Panc1 (cell line): ENCODE measurements at regions not wholly inside any gene's neighbourhood (a gene's known extent, or its start where the extent isn't known, plus 50 kb on each side); places are given as distances from the start of the nearest gene placed in this dataset.

ENCODE experiments used
- ATAC-seq: fragments of 200-7000 bp; cut with Tn5 transposase; 2 replicates; pipeline ENCODE4 v1.9.1; 2020; ENCODE audit warnings: mild to moderate bottlenecking, moderate library complexity
- BruUV-seq: library from RNA; stranded (reverse); fragments of 400-500 nt; replicated peaks from 2 replicates; lab custom pipeline; 2021; lab: Mats Ljungman, UMichigan
- CTCF ChIA-PET: fragments of 300-600 bp; sonication (Branson Sonifier 250); formaldehyde crosslinking; loops from one replicate; lab custom pipeline; 2022; ENCODE audit warnings: antibody characterized with exemption; lab: Charles Lee
- POLR2A ChIA-PET: fragments of 300-600 bp; sonication (Branson Sonifier 250); formaldehyde crosslinking; loops from one replicate; lab custom pipeline; 2022; ENCODE audit warnings: antibody characterized with exemption; lab: Charles Lee
- DNase-seq: peaks from one replicate; pipeline ENCODE4 v3.0.0-alpha.2; 2010; ENCODE audit warnings: low read depth, low spot score
- H3K27ac ChIP-seq: 2 replicates; pipeline ENCODE4 v1.5.1; 2011; ENCODE audit warnings: mild to moderate bottlenecking, low read length, inconsistent platforms
- H3K27me3 ChIP-seq: fragments of 200-500 bp; sonication (Bioruptor generic); 2 replicates; pipeline ENCODE4 v1.6.0; 2014; ENCODE audit warnings: low read length, inconsistent platforms; ENCODE audit not compliant: control insufficient read depth, insufficient read depth
- H3K36me3 ChIP-seq: fragments of 200-500 bp; sonication (Bioruptor generic); 2 replicates; pipeline ENCODE4 v1.5.1; 2014; ENCODE audit warnings: inconsistent platforms, mild to moderate bottlenecking, low read length, moderate library complexity; ENCODE audit not compliant: control insufficient read depth, insufficient read depth
- H3K4me1 ChIP-seq: 2 replicates; pipeline ENCODE4 v1.5.1; 2011; ENCODE audit warnings: inconsistent platforms, mild to moderate bottlenecking, low read length, moderate library complexity; ENCODE audit not compliant: control insufficient read depth, insufficient read depth
- H3K4me3 ChIP-seq, 2 experiments: 2 replicates each; pipeline ENCODE4 v1.5.1; 2011 to 2012; ENCODE audit warnings: low read depth in 2 of 2, low read length in 2 of 2, mild to moderate bottlenecking in 2 of 2, inconsistent platforms in 1 of 2, moderate library complexity in 1 of 2
- H3K9me3 ChIP-seq: fragments of 200-500 bp; sonication (Bioruptor generic); 2 replicates; pipeline ENCODE4 v1.5.1; 2014; ENCODE audit warnings: low read depth, mild to moderate bottlenecking, inconsistent platforms, low read length, moderate library complexity; ENCODE audit not compliant: control insufficient read depth, insufficient read depth
- POLR2AphosphoS5 ChIP-seq: IDR thresholded peaks from 2 replicates; pipeline ENCODE4 v1.6.1; 2012; ENCODE audit warnings: mild to moderate bottlenecking, low read depth, low read length, moderate library complexity
- REST ChIP-seq, 2 experiments: IDR thresholded peaks; 2 replicates each; pipeline ENCODE4 v1.6.1; 2011 to 2012; ENCODE audit warnings: low read depth in 2 of 2, control low read depth in 1 of 2, low read length in 1 of 2, mild to moderate bottlenecking in 1 of 2, moderate library complexity in 1 of 2; ENCODE audit not compliant: insufficient read depth in 1 of 2
- SIN3A ChIP-seq: IDR thresholded peaks from 2 replicates; pipeline ENCODE4 v1.6.1; 2012; ENCODE audit warnings: low read depth, mild to moderate bottlenecking, low read length, moderate library complexity, borderline replicate concordance; ENCODE audit not compliant: insufficient read depth
- TCF7L2 ChIP-seq: IDR thresholded peaks from 2 replicates; pipeline ENCODE4 v1.6.1; 2011; ENCODE audit warnings: mild to moderate bottlenecking, low read depth, low read length, inconsistent platforms
- in situ Hi-C: cut with HindIII; loops from 2 replicates; pipeline ENCODE4 v1.10.0; 2016; ENCODE audit warnings: low sequenced_read_pairs, low pct_unique_long_range_greater_than_20kb
- intact Hi-C: fragments of 100-400 bp; cut with micrococcal nuclease; formaldehyde crosslinking; loops from one replicate; pipeline ENCODE4 v1.10.0; 2022; ENCODE audit not compliant: unreplicated experiment

- BruUV-seq: no TSS peak
- TF ChIP-seq TCF7L2: no peak
- no peak for TF ChIP-seq REST (IDR thresholded peaks at IDR 0.05; ENCODE audit: insufficient read depth in 1 of 2, low read depth in 2 of 2, low read length in 1 of 2)
- no peak for TF ChIP-seq POLR2AphosphoS5
- no peak for TF ChIP-seq SIN3A
- ChIA-PET POLR2A (no interaction called here), CTCF (no interaction called here)
- no peaks in the 10 kb centered on the region for H3K4me1 ChIP-seq
- no peak overlapping the region for H3K4me3 ChIP-seq
- H3K9me3 ChIP-seq: no peaks in the 10 kb centered on the region
- ATAC-seq (no peak), DNase-seq (no peak)
- intact Hi-C loops: no loop called here
- H3K36me3 ChIP-seq: no peaks in the 10 kb centered on the region
- H3K27ac ChIP-seq: no peak overlapping the region
- H3K27me3 ChIP-seq: no peaks in the 10 kb centered on the region
- in situ Hi-C loops: no loop called here
Measured at GRCh38 chr14:104320611-104321086, 182.3 kb downstream of the KIF26A start.

GRCh38 chr14:104321088-104321801, 182.9 kb downstream of the KIF26A start:
- no peaks in the 10 kb centered on the region for H3K36me3 ChIP-seq
- POLR2A ChIA-PET: no interaction called here
- H3K27ac ChIP-seq: no peak overlapping the region
- H3K4me1 ChIP-seq: no peaks in the 10 kb centered on the region
- DNase-seq (no peak), ATAC-seq (no peak)
- H3K4me3 ChIP-seq: no peak overlapping the region
- H3K27me3 ChIP-seq: no peaks in the 10 kb centered on the region
- intact Hi-C loops: no loop called here
- H3K9me3 ChIP-seq: no peaks in the 10 kb centered on the region
- CTCF ChIA-PET: no interaction called here
- in situ Hi-C loops: no loop called here
- no peak for TF ChIP-seq TCF7L2
- no peak for TF ChIP-seq POLR2AphosphoS5
- TF ChIP-seq REST (IDR thresholded peaks at IDR 0.05; ENCODE audit: insufficient read depth in 1 of 2, low read depth in 2 of 2, low read length in 1 of 2): no peak
- BruUV-seq: no TSS peak
